GM18505 (cell line): ENCODE measurements at regions not wholly inside any gene's neighbourhood (a gene's known extent, or its start where the extent isn't known, plus 50 kb on each side); places are given as distances from the start of the nearest gene placed in this dataset.

ENCODE experiments used
- ATAC-seq: cut with Tn5 transposase; IDR thresholded peaks from one replicate; pipeline ENCODE4 v1.9.1; 2021; ENCODE audit not compliant: unreplicated experiment
- POLR2A ChIP-seq: IDR thresholded peaks from 4 replicates; pipeline ENCODE4 v1.6.1; 2011; ENCODE audit warnings: borderline replicate concordance; ENCODE audit not compliant: insufficient read depth, insufficient read length; ENCODE audit errors: extremely low read depth

DNA sequence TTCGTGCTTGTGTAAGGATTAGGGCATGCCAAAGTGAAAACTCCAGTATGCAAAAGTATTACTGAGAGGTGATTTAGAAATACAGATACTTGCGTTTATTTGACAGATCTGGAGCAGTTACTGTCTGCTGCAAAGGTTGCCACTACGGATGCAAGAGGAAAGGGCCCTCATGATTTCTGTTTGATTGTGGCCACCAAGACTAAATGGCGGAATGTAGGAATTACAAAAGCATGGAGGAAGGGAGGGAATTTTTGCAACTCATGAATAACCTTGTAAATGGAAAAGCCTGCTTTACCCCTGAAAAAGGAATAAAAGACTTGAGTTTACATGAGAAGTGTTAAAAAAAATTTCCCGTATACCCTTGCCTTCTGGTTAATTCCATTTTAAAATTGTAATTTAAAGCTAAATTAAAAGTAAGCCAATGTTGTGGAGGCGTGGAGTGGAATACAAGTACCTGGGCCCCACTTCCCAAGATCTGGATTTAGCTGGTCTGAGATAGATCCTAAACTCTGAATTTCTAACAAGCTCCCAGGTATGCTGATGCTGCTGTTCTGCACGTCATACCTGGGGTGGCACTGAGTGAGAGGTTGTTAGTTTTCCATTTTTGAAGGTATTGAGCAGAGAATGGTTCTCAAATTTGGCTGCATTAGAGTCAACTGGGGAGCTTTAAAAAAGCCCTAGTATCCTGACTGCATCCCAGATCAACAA lies 56.6 kb upstream of the NKX2-2 start:
- ATAC-seq = no peak
- TF ChIP-seq POLR2A = no peak

GRCh38 chr20:21569586-21569985 lies 55.7 kb upstream of the NKX2-2 start:
- ATAC-seq = no peak
- TF ChIP-seq POLR2A = no peak

GRCh38 chr20:21564127-21564773 lies 50.4 kb upstream of the NKX2-2 start:
- no peak for TF ChIP-seq POLR2A

More at GRCh38 chr20:21564127-21564773, 50.4 kb upstream of the NKX2-2 start:
- no peak for ATAC-seq
